DND-41 (cell line): ENCODE measurements at regions not wholly inside any gene's neighbourhood (a gene's known extent, or its start where the extent isn't known, plus 50 kb on each side); places are given as distances from the start of the nearest gene placed in this dataset.
"Not testable (repeated sequence)": the region's sequence is repeated elsewhere in the genome, so short reads cannot be mapped to it uniquely, and the experiment has no call there.

Experiments
- ATAC-seq: fragments of 200-7000 bp; cut with Tn5 transposase; 3 replicates; pipeline ENCODE4 v1.9.1; 2021; ENCODE audit warnings: low read depth; ENCODE audit not compliant: insufficient read depth
- DNase-seq: peaks from one replicate; pipeline ENCODE4 v3.0.0-alpha.2; 2020
- H2AFZ ChIP-seq: 2 replicates; pipeline ENCODE4 v1.6.0; 2012; ENCODE audit warnings: low read depth, low read length
- H3K27ac ChIP-seq: 2 replicates; pipeline ENCODE4 v1.5.1; 2012; ENCODE audit warnings: low read length, inconsistent platforms
- H3K27me3 ChIP-seq: fragments of 200-600 bp; sonication (generic); 2 replicates; pipeline ENCODE4 v1.6.0; 2012; ENCODE audit warnings: low read length, mild to moderate bottlenecking, inconsistent platforms; ENCODE audit not compliant: insufficient read depth, poor library complexity
- H3K36me3 ChIP-seq: 2 replicates; pipeline ENCODE4 v1.5.1; 2012; ENCODE audit warnings: low read length, inconsistent platforms; ENCODE audit not compliant: insufficient read depth
- H3K4me1 ChIP-seq: 2 replicates; pipeline ENCODE4 v1.5.1; 2012; ENCODE audit warnings: mild to moderate bottlenecking, low read length; ENCODE audit not compliant: insufficient read depth
- H3K4me2 ChIP-seq: 2 replicates; pipeline ENCODE4 v1.6.0; 2012; ENCODE audit warnings: mild to moderate bottlenecking, moderate library complexity, low read length, inconsistent platforms; ENCODE audit not compliant: insufficient read depth
- H3K4me3 ChIP-seq, 2 experiments: fragments of 200-600 bp in 1 of 2; shearing (Covaris generic) in 1 of 2; 2 replicates each; pipeline ENCODE4 v1.5.1; 2012 to 2016; ENCODE audit warnings: inconsistent platforms in 2 of 2, low read length in 2 of 2, mild to moderate bottlenecking in 2 of 2, low read depth in 1 of 2, moderate library complexity in 1 of 2
- H3K79me2 ChIP-seq: 2 replicates; pipeline ENCODE4 v1.6.0; 2012; ENCODE audit warnings: low read length, inconsistent platforms; ENCODE audit not compliant: insufficient read depth
- H3K9ac ChIP-seq: 2 replicates; pipeline ENCODE4 v1.6.0; 2012; ENCODE audit warnings: low read depth, mild to moderate bottlenecking, inconsistent platforms, low read length, moderate library complexity
- H3K9me3 ChIP-seq: 2 replicates; pipeline ENCODE4 v1.5.1; 2012; ENCODE audit warnings: low read length, moderate library complexity, mild to moderate bottlenecking, inconsistent platforms; ENCODE audit not compliant: insufficient read depth, severe bottlenecking
- H4K20me1 ChIP-seq: 2 replicates; pipeline ENCODE4 v1.6.0; 2012; ENCODE audit warnings: low read length; ENCODE audit not compliant: insufficient read depth
- CTCF ChIP-seq: IDR thresholded peaks from 2 replicates; pipeline ENCODE4 v1.5.1; 2012; ENCODE audit warnings: borderline replicate concordance, low read length, moderate library complexity, mild to moderate bottlenecking; ENCODE audit not compliant: poor library complexity, severe bottlenecking; ENCODE audit errors: extremely low read depth
- EZH2 ChIP-seq: IDR thresholded peaks from 3 replicates; pipeline ENCODE4 v1.6.1; 2012; ENCODE audit warnings: borderline replicate concordance, low read depth, mild to moderate bottlenecking, moderate library complexity, low read length, inconsistent platforms; ENCODE audit not compliant: severe bottlenecking

GRCh38 chr2:147420947-147421675 is 423.7 kb upstream of the ACVR2A start:
- Histone ChIP-seq H3K79me2 (no peaks in the 10 kb centered on the region), H3K9ac (no peak overlapping the region), H3K4me2 (no peak overlapping the region), H3K9me3 (no peaks in the 10 kb centered on the region), H2AFZ (no peak overlapping the region), H3K4me1 (no peaks in the 10 kb centered on the region), H3K4me3 (no peak overlapping the region), H3K27me3 (no peaks in the 10 kb centered on the region), H3K27ac (no peak overlapping the region), H3K36me3 (no peaks in the 10 kb centered on the region), H4K20me1 (no peaks in the 10 kb centered on the region)
- ATAC-seq (no peak), DNase-seq (no peak)
- TF ChIP-seq CTCF (no peak), EZH2 (no peak)

- no peaks in the 10 kb centered on the region for H3K9me3 ChIP-seq
- no peaks in the 10 kb centered on the region for H3K79me2 ChIP-seq
- no peaks in the 10 kb centered on the region for H4K20me1 ChIP-seq
- H2AFZ ChIP-seq, result no peak overlapping the region
- no peak overlapping the region for H3K4me3 ChIP-seq
- H3K4me2 ChIP-seq, result no peak overlapping the region
- DNase-seq, result no peak
- H3K9ac ChIP-seq, result no peak overlapping the region
- no peak for TF ChIP-seq EZH2
- no peak for TF ChIP-seq CTCF
- no peak overlapping the region for H3K27ac ChIP-seq
- H3K4me1 ChIP-seq, result no peaks in the 10 kb centered on the region
- no peak for ATAC-seq
- no peaks in the 10 kb centered on the region for H3K36me3 ChIP-seq
- no peaks in the 10 kb centered on the region for H3K27me3 ChIP-seq
These were observed 424.3 kb upstream of the ACVR2A start for GRCh38 chr2:147420517-147420916.

- no peaks in the 10 kb centered on the region for H3K9me3 ChIP-seq
- H3K36me3 ChIP-seq, result no peaks in the 10 kb centered on the region
- no peaks in the 10 kb centered on the region for H3K79me2 ChIP-seq
- no peak overlapping the region for H3K4me3 ChIP-seq
- no peak overlapping the region for H3K9ac ChIP-seq
- no peak for TF ChIP-seq EZH2
- no peak for TF ChIP-seq CTCF
- no peak overlapping the region for H3K4me2 ChIP-seq
- no peak for ATAC-seq
- H3K4me1 ChIP-seq, result no peaks in the 10 kb centered on the region
- H2AFZ ChIP-seq, result no peak overlapping the region
- H4K20me1 ChIP-seq, result no peaks in the 10 kb centered on the region
- H3K27me3 ChIP-seq, result no peaks in the 10 kb centered on the region
- H3K27ac ChIP-seq, result no peak overlapping the region
- no peak for DNase-seq
These were observed 428.7 kb upstream of the ACVR2A start for GRCh38 chr2:147416099-147416498.

GRCh38 chr2:147414656-147415055 is 430.2 kb upstream of the ACVR2A start:
- H2AFZ ChIP-seq, DNase-seq, H3K36me3 ChIP-seq, H3K4me2 ChIP-seq, H3K9ac ChIP-seq, H3K27me3 ChIP-seq, H3K9me3 ChIP-seq, H3K4me1 ChIP-seq, H4K20me1 ChIP-seq, H3K4me3 ChIP-seq, H3K79me2 ChIP-seq, ATAC-seq, H3K27ac ChIP-seq: not testable (repeated sequence)
